DMS153 treated with DMSO at 0.1 percent for 48 hours (cell line): ENCODE measurements at regions not wholly inside any gene's neighbourhood (a gene's known extent, or its start where the extent isn't known, plus 50 kb on each side); places are given as distances from the start of the nearest gene placed in this dataset.
A peak's percentile ranks its signal among the peaks of the same experiment; 100 is the strongest.
"Not testable (repeated sequence)": the region's sequence is repeated elsewhere in the genome, so short reads cannot be mapped to it uniquely, and the experiment has no call there.

Source experiments
- DNase-seq: peaks from one replicate; lab custom pipeline; 2025; ENCODE audit not compliant: unreplicated experiment; lab: John Stamatoyannopoulos, UW

GRCh38 chr1:96521010-96521409 lies 200.6 kb upstream of the PTBP2 start:
- DNase-seq: no peak

GRCh38 chr1:96521994-96522760 lies 199.4 kb upstream of the PTBP2 start:
- DNase-seq: no peak

DNA sequence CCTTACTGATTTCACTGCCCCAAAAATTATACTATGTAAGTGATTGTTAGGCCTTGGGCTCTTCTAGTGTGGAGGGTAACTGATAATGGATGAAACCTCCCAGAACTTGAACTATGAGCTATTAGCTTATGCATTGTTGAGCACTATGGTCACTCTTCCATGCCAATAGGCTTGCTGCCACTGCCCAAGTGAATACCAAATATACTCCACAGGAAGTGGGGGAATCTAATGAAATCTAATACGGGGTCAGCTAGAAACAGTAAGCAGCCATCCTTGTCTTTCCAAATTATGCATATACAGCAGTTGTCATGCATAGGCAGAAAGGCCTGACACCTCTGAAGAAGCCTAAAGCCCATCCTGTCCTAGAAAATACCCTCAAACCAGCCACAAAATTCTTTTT lies 198.7 kb upstream of the PTBP2 start:
- no peak for DNase-seq

DNA sequence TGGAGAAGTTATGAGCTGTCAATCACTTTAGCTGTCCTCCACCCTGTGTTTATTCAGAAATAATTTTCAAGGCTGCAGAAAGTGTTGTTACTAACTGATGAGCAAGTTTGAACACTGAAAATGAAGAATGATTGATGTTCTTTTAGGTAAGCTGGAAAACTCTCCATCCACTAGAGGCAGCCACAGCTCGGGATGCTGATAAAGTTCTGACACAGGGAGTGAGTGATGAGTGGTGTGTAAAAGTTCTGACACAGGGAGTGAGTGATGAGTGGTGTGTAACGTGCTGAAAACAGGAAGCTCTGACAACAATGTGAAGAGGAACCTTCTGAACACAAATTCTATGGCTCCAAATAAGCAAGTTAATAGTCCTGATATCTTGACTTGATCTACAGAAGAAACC lies 197.5 kb upstream of the PTBP2 start:
- no peak for DNase-seq

DNA sequence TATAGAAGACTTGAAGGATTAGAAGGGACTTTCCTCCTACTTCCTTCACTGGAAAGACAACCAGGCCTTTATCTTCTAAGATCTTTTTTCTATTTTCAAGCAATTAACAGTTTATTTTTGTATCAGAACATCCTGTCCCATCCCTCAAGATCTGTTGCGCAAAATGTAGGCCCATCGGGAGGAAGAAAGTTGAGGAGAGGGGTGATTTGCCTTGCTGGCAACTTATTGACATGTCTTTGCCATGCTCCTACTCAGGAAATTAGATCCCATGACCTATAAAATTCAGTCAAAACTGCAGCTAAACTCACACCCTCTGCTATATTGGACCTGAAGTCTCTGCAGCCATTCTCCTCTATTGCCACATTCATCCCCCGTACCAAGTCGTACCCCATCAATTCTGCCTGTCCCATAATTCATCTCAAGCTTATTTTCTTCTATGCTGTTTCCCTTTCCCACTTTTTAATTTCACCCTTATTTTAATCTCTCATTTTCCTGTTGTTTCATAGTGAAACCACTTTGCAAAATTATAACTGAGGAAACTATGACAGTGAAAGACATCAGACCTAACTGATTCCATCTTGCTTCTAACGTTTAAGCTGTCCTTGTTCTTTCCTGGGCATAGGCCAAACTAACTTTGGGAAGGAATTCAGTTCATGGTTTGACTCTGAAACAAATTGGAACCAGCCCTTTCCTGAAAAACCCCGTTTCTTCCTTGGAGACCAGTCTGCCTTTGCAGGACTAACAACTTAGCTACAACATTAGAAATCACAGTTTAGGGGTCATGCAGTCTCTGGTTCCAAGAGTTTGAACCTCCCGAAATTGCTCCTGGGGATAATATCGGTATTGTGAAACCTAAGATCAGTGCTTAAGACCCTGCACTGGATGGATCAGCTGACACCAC lies 195.7 kb upstream of the PTBP2 start:
- no peak for DNase-seq

DNA sequence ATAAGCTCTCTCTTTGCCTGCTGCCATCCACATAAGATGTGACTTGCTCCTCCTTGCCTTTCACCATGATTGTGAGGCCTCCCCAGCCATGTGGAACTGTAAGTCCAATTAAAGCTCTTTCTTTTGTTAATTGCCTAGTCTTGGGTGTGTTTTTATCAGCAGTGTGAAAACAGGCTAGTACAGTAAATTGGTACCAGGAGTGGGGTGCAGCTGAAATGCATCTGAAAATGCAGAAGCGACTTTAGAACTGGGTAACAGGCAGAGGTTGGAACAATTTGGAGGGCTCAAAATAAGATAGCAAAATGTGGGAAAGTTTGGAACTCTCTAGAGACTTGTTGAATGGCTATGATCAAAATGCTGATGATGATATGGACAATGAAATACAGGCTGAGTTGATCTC lies 192.9 kb upstream of the PTBP2 start:
- DNase-seq: not testable (repeated sequence)

DNA sequence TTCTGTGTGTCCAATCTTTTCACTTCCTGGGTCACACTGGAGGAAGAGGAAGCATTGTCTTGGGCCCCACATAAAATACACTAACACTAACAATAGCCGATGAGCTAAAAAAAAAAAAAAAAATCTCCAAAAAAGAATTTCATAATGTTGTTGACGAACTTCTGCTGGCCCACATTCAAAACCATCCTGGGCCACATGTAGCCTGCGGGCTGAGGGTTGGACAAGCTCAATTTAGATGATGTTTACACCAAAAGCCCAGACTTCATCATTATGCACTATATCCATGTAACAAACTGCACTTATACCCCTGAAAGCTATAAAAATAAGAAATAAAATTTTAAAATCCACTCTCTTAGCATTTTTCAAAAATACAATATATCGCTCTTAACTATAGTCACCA lies 187.8 kb upstream of the PTBP2 start:
- DNase-seq: no peak

- no peak for DNase-seq
These were observed 185.0 kb upstream of the PTBP2 start for GRCh38 chr1:96536581-96536980.

DNA sequence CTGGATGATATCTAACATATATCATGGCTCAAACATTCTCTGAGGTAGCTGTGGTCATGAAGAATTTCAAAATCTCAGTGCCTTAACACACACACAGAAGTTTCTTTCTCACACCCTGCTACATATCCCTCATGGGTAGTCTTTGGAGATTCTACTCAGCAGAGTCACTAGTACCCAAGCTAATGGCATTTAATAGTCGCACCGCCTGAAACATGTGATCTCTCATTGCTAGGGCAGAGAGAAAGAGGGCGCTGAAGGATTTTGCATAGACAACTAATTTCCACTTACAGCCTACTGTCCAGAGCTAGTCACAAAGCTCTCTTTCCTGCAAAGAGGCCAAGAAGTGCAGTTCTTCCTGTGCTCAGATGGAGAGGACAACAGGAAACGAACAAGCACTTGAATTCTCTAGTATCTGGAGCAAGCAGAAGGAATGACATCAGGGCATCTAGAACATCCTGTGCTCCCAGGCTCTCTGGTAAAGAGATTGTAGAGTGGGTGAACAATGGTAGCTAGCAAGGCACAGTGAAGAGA lies 183.4 kb upstream of the PTBP2 start:
- peak; percentile 43 for DNase-seq

DNA sequence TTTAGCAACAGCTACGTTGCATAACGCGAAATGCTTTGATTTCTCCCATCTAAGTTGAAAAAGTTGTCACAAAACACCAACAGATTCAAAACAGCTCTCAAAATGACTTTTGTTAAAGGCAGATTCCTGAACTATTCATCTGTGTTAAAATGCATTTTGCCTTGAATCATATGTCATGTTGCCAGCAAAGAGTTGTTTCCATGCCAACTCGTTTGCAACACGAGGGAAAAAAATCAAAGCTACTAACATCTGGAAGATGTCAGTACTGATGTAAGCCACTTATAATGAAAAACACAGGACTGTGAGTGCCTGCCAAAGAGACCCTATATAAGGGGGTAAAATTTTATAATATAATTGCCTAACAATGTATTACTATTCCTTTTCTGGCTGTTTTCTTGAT lies 182.7 kb upstream of the PTBP2 start:
- no peak for DNase-seq

DNA sequence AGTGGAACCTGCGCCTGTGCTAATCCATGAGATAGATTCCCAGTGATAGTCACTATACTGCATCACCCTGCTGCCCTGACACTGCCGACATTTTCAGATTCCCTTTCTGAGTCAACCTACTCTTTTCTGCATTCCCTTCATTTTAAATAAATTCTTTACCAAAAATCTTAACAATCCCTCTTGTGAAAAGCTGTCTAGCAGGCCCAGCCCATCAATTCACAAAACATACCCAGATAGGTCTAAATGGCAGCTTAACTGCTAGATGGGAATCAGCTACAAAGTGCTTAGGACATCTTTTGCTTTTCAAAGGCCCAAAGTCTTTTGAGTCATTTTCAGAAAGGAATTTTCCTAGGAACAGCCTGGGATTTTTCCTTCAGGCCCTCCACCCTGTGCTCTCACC lies 180.1 kb upstream of the PTBP2 start:
- no peak for DNase-seq

DNA sequence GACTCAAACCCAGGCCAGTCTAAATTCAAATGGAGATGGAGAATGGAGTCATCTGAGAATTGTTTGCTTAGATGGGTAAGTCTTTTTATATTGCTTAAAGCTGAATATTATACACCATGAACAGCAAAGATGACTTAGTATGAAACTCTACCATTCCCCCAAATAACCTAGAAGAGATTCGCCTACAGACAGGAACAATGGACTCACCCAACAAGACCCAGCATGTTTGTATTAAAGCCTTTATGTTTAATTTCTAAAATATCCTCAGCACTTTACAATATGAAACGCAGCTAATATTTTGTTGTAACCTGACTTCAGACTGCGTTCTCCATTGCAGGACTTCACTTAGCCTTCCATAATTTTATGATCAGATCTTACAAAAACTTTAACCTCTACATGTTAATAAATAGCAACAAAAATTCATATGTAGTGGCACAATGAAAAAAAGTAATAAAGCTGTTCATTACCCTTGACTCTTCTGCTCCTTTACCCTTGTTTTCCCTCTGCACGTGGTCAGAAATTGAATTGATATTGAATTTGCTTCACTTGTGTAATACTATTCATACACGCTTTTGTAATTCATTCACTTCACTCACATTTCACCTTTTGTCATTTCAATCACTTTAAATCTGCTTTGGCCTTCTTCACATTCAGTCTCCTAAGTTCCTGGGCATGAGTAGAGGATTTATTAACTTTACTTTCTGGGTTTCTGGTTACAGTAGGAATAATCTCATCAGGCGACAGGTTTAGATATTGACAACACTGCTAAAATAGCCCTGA lies 177.3 kb upstream of the PTBP2 start:
- DNase-seq: no peak

- no peak for DNase-seq
These were observed 176.8 kb upstream of the PTBP2 start for GRCh38 chr1:96544831-96545221.

GRCh38 chr1:96545935-96546656 lies 175.5 kb upstream of the PTBP2 start:
- DNase-seq: no peak

GRCh38 chr1:96550061-96550460 lies 171.5 kb upstream of the PTBP2 start:
- DNase-seq: no peak

GRCh38 chr1:96552451-96552850 lies 169.1 kb upstream of the PTBP2 start:
- no peak for DNase-seq

DNA sequence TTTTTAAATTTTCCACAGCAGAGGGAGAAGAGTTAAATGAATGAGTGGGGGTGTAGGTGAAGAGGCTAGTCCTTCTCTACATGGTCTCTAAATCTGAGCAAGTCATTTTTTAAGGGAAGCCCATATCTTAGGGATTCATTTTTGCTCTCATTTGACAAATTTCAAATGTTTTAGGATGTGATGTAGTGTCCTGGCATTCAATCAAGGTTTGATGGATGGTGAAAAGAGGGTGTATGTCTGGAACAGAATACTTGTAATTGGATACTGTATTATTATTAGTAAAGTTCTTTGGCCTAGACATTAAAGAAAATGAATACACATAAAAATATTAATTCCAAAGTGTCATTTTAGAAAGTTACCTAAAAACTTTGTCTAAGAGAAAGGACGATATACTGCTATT lies 167.8 kb upstream of the PTBP2 start:
- DNase-seq: no peak

GRCh38 chr1:96554364-96554763 lies 167.2 kb upstream of the PTBP2 start:
- no peak for DNase-seq

GRCh38 chr1:96557336-96557735 lies 164.2 kb upstream of the PTBP2 start:
- DNase-seq: no peak

GRCh38 chr1:96558635-96559034 lies 162.9 kb upstream of the PTBP2 start:
- no peak for DNase-seq

DNA sequence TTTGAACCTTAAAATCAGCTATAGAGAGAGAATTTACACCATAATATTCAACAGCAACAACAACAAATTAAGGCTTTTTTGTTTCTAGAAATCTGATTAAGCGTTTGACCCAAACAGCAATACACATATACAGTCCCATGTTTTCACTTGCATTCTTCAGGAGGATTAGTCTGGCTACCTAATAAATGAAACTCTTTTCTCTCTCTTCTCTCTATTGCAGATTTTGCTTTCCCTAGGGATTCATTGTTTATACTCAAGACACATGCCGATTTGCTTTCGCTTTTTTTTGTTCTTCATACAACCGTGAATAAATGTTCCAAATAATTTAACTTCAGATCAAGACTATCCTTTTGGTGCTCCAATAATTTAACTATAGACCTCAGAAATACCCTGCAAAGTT lies 162.4 kb upstream of the PTBP2 start:
- DNase-seq: no peak
